Fibroblast of villous mesenchyme (primary cell): ENCODE measurements at regions not wholly inside any gene's neighbourhood (a gene's known extent, or its start where the extent isn't known, plus 50 kb on each side); places are given as distances from the start of the nearest gene placed in this dataset.

Experiments used
- DNase-seq: peaks from one replicate; pipeline ENCODE4 v3.0.0-alpha.2; 2010; ENCODE audit warnings: low read depth
- H3K4me3 ChIP-seq: 2 replicates; pipeline ENCODE4 v1.5.1; 2011; ENCODE audit warnings: low read depth, mild to moderate bottlenecking, low read length
- TF ChIP-seq, protein P1 (sequence below): IDR thresholded peaks from 2 replicates; pipeline ENCODE4 v1.5.1; 2012; ENCODE audit warnings: low read depth, mild to moderate bottlenecking, low read length; ENCODE audit not compliant: insufficient read depth

DNA sequence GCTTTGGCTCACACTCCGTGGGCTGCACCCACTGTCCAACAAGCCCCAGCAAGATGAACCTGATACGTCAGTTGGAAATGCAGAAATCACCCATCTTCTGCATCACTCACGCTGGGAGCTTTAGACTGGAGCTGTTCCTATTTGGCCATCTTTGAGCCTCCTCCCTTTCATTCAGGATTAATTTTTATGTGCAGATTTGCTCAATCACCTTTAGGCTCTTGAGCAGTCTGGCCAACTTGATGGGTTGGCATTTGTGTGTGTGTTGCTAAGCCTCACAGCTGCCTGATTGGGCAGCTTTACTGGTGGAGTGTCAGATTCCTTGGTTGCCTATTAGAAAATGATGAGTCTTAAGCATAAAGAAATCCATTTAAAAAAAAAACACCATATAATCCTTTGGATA is 236.1 kb downstream of the KIF20B start:
- H3K4me3 ChIP-seq: no peak overlapping the region
- DNase-seq: no peak
- TF ChIP-seq, protein P1, sequence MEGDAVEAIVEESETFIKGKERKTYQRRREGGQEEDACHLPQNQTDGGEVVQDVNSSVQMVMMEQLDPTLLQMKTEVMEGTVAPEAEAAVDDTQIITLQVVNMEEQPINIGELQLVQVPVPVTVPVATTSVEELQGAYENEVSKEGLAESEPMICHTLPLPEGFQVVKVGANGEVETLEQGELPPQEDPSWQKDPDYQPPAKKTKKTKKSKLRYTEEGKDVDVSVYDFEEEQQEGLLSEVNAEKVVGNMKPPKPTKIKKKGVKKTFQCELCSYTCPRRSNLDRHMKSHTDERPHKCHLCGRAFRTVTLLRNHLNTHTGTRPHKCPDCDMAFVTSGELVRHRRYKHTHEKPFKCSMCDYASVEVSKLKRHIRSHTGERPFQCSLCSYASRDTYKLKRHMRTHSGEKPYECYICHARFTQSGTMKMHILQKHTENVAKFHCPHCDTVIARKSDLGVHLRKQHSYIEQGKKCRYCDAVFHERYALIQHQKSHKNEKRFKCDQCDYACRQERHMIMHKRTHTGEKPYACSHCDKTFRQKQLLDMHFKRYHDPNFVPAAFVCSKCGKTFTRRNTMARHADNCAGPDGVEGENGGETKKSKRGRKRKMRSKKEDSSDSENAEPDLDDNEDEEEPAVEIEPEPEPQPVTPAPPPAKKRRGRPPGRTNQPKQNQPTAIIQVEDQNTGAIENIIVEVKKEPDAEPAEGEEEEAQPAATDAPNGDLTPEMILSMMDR: no peak

DNA sequence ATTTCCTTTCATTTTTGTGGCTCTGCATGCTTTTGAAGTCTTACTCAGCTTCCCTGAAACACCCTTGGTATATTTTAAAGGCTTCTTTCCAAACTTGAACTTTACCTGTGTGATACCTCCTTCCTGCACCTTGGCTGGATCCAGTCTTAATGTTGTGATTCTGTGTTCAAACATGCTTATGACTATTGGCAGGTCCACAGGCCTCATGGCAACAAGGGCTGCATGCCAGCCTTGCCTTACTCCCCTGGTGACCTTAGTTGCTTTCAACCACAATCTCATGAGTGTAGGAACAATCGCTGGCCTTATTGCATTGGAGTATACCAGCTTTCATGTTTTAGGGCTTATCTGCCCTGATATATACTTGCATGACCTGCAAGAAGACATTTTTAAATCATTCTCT is 238.7 kb downstream of the KIF20B start:
- DNase-seq: no peak
- TF ChIP-seq, protein P1: no peak

DNA sequence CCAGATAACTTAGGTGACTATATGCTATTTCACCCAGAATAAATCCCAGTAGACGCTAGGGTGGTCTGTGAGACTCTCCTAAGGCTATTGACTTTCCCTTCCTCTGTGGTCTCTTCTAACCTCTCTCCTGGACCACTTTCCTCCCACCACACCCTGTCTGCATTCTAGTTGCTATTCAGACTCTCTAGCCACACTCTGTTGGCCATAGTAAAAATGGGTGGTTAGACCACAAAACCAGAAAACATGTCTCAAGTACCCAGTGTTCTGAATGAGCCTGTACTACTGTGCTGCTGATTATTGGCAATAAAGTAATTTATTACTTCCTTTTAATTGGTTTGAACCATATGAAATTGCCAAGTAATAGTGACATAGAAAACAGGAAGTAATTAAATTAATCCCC is 240.8 kb downstream of the KIF20B start:
- TF ChIP-seq, protein P1: no peak
- no peak overlapping the region for H3K4me3 ChIP-seq
- DNase-seq: no peak

More for the DNA sequence above, 238.7 kb downstream of the KIF20B start:
- H3K4me3 ChIP-seq: no peak overlapping the region

DNA sequence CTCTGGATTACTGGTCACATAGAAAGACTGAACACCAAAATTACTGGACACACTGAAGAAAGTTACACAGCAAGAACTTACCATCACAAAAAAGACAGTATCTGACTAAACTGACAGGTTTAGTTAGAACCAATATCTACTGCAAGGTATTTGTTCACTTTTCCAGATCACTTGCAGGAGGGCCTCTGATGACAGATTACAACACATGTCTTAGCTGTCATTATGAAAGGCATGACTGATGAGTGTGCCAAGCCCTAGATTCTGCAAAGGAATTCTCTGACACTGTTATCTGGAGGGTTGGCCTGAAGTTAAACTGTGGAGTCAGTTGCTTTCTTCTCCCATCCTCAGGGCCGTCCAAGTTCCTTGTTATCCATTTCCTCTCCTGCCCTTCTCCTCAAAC is 242.7 kb downstream of the KIF20B start:
- TF ChIP-seq, protein P1: no peak
- no peak for DNase-seq
- no peak overlapping the region for H3K4me3 ChIP-seq

DNA sequence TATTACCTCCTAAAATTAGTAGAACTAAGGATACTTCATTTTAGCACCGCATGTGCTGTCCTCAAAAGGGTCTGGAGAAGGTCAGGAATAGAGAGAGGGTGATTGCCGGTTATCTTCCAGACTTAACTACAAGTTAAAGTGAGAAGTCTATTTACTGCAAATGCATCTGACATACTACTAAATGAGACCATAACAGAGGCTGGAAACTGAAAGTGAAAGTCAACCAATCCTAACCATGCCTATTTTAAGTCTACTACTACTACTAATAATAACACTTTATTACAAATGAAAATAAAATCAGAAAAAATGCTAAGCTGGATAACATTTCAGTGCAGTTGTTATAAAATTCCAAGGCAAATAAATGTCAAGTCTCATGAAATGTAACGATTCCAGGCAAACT is 244.7 kb downstream of the KIF20B start:
- no peak overlapping the region for H3K4me3 ChIP-seq
- DNase-seq: peak; percentile 61

GRCh38 chr10:89949496-89949895 is 248.1 kb downstream of the KIF20B start:
- TF ChIP-seq, protein P1: no peak
- no peak for DNase-seq
- no peak overlapping the region for H3K4me3 ChIP-seq

More for the DNA sequence above, 244.7 kb downstream of the KIF20B start:
- TF ChIP-seq, protein P1: no peak

- TF ChIP-seq, protein P1: no peak
- DNase-seq: no peak
- H3K4me3 ChIP-seq: no peak overlapping the region
Observed at GRCh38 chr10:89952325-89952724, 250.9 kb downstream of the KIF20B start.
